NOMO-1 (cell line): ENCODE measurements at regions not wholly inside any gene's neighbourhood (a gene's known extent, or its start where the extent isn't known, plus 50 kb on each side); places are given as distances from the start of the nearest gene placed in this dataset.
A peak's percentile ranks its signal among the peaks of the same experiment; 100 is the strongest.

Source experiments
- DNase-seq, 2 experiments: peaks; one replicate each; lab custom pipeline; 2025; ENCODE audit not compliant: unreplicated experiment in 2 of 2; lab: John Stamatoyannopoulos, UW

DNA sequence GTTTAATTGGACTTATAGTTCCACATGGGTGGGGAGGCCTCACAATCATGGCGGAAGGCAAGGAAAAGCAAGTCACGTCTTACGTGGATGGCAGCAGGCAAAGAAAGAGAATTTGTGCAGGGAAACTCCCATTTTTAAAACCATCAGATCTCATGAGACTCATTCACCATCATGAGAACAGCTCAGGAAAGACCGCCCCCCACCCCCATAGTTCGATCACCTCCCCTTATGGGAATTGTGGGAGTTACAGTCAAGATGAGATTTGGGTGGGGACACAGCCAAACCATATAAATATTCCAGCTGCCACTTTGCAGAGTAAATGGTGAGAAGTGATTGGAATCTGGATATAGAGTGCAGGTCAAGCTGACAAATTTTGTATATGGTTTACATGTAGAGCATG, 187.4 kb downstream of the ARL4C start:
- DNase-seq: no peak

GRCh38 chr2:234308813-234309195, 188.1 kb downstream of the ARL4C start:
- DNase-seq: peak; percentile 59 to 91

- DNase-seq: no peak
Observed at GRCh38 chr2:234308073-234308812, 188.6 kb downstream of the ARL4C start.

- DNase-seq: peak in 1 of 2 experiments; percentile 6
Observed at GRCh38 chr2:234307322-234307961, 189.4 kb downstream of the ARL4C start.

- no peak for DNase-seq
Observed at GRCh38 chr2:234306426-234307173, 190.3 kb downstream of the ARL4C start.

GRCh38 chr2:234305846-234306245, 191.0 kb downstream of the ARL4C start:
- no peak for DNase-seq

DNA sequence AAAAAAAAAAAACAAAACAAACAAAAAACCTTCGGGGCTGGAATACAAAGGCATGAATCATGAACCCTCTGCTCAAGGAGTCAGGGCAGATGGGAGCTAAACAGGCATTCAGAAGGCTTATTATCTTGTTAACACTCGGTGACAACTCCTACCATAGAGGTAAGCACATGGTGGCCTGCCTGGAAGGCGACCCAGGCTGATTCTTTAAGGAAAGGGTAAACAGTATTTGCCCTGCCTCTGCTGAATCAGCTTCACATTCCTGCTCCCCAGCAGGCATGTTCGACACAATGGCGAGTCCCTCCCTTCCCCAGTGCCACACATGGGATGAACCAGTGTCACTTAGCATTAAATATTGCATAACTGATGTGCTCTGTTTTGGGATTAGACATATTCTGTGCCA, 191.9 kb downstream of the ARL4C start:
- DNase-seq: no peak

GRCh38 chr2:234302664-234302991, 194.3 kb downstream of the ARL4C start:
- DNase-seq: no peak

GRCh38 chr2:234300932-234301823, 195.7 kb downstream of the ARL4C start:
- no peak for DNase-seq

DNA sequence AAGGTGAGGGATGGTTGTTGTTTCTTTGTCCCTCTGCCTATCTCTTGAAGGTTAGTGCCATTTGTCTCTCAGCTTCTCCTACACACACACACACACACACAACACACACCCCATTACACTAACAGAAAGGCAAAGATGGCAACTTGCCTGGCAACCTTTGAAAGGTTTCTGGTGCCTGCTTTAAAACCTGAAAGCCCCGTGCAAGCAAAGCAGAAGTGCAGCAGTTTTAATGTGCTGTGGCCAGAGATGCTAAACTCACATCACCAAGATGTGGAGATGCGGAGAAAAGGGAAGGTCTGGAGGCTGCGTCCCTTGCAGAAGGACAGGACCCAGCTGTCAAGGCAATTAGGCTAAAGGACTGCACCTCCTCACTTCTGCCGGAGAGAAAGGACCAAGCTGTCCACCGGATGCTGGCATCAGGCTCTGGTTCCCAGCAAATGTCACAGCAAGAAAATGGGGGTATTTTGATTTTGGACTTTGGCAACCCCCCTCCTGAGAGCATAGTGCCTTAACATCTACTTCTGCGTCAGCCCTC, 196.4 kb downstream of the ARL4C start:
- peak in 1 of 2 experiments; percentile 7 for DNase-seq

DNA sequence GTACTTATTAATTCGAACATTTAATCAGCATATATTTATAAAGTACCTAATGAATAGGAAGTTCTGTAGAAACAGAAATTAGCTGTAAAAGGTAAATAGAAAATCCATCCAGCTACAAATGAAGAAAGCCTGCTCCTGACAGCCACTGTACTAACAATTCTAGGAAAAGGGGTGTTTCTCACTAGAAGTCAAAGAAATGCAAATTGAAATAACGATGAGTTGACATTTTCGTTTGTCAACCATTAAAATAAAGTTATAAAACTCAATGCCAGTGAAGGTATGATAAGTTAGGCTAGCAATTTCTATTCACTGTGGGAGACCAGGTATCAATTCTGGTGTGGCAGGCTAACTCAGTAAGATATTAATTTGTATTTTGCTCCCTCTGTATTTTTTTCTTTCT, 198.0 kb downstream of the ARL4C start:
- DNase-seq: no peak

DNA sequence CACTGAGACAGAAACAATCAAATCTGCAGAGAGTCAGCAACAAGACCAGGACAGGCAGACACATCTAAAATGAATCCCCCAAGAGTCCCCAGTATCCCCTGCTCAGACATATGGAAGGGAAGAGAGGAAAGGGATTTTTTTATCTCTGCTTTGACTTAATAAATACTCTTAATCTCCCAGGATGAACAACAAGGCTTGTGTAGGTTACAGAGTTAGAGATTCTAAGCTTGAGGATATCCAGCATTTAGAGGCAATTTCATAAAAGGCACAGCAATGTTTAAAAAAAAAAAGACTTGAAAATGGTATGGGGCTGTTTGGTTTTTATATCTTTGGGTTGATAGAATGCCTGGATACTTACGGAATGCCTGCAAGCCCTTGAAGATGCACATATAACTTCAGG, 199.9 kb downstream of the ARL4C start:
- DNase-seq: no peak

- DNase-seq: peak in 1 of 2 experiments; percentile 10
Observed at GRCh38 chr2:234293973-234294372, 202.9 kb downstream of the ARL4C start.

DNA sequence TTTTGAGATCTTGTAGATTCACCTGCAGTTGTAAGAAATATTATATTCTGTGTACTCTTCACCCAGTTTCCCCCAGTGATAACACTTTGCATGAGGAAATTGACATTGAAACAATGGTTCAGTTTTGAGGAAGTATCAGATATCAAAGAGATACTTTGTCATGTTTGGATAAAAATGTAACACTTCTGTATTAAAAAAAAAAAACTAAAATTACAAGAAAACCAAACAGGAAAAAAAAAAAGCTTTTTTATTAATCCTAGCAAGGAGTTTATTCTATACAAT, 204.0 kb downstream of the ARL4C start:
- peak in 1 of 2 experiments; percentile 65 for DNase-seq

DNA sequence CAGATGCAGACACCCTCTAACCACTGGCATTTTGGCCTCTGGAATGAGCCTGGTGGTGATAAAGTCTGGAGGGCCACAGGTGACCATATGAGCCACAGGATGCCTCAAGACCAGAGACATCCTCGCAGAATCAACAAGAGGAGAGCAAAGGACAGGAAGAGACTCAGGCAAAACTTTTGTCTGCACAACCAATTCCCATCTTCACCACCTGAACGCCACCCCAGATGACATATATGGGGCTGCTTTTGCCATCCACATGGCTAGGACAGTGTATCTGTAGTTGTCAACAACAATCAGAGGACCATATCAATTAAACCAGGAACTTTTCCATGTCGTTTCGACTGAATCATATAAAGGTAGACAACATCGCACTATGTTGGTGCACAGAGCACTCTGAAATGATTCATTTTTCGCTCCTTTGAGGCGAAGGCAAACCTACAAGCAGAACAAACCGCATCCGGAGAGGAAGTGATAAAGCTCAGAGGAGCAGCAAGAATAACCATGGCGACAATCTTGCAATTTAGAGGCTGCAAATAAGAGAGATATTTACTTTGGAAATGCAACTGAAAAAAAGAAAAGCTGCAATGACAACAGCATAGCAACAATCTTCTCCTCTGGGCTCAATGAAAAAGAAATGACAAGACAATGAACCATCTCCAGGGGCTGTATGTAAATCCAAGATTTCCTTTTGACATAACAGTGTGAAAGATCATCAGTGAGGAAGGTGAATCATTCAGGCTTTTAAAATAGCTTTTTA, 204.5 kb downstream of the ARL4C start:
- peak; percentile 76 to 89 for DNase-seq

DNA sequence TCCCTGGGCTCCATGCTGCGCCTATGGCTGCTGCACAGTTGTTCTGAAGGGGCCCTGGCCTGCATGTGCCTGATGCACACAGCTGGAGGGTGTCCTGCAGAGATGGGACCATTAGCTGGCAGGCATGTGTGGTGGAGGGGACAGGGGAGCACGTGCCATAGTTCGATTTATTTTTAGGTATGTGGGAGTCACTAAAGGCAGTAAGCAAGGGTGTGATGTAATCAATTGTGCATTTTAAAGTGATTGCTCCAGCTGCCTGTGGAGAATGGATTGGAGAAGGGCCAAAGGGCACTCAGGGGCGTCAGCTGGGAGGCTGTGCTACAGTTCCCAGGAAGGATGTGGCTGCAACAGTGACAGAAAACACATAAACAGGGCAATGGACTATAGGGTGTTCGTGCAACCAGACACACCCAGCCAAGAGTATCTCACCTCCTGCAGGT, 205.1 kb downstream of the ARL4C start:
- peak; percentile 63 to 82 for DNase-seq

GRCh38 chr2:234290671-234291070, 206.2 kb downstream of the ARL4C start:
- DNase-seq: peak; percentile 59 to 72

DNA sequence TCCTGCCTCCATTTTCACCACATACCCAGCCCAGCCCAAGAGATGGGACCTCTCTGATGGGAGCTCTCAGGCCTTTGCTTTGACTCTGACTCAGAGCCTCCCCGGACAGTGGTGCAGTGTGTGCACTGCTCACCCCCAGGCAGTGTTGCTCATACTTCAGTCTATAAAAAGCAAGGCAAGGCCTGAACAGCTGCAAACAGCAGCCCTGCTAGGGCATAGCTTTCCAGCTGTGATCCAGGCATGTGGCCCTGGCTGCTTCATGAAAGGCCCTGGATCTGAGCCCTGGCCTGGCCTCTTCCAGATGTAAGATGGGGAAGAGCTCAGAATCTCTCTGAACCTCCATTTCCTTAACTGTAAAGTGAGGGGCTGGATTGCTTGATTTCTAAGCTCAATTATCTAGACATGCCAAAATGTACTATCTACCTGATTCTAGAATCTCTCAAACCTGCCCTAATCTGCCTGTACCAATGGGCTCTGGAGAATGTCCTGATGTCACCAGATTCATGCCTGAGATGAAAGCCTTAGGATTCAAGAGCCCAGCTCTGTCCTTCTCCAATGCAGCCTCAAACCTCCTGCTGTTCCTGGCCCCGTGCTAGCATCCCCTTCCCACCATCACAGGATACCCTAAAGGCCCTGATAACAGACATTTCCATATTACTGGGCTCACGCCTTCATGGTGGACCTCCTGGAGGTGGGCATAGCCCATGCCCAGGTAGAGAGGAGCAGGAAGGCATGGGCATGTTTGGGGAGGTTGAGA, 206.9 kb downstream of the ARL4C start:
- DNase-seq: peak in 1 of 2 experiments; percentile 1

DNA sequence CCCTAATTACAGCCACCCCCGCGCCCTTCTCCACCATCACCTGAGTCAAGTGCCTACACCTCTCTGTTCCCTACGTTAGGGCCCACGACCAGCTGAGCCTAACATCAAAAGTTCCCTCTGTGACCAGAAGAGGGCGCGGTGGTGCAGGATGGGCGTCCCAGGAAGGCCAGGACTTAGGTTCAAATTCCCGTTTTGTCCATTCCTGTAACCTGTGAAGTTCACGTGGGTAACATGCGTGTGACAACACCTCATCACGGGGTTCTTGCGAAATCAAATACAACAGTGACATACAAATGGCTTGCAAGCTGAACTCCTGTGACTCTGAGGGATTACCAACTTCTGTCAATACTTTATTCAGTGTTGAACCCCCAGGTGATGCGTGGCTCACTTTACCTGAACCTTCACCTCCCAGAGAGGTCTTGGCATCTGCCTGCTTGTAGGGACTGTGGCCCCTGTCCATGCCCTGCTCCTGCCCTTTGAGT, 207.9 kb downstream of the ARL4C start:
- peak; percentile 32 to 51 for DNase-seq
